Heart left ventricle (tissue), 13 donors: ENCODE measurements at regions not wholly inside any gene's neighbourhood (a gene's known extent, or its start where the extent isn't known, plus 50 kb on each side); places are given as distances from the start of the nearest gene placed in this dataset.

ENCODE experiments used
- CTCF ChIP-seq, 12 donors: fragments of 200-600 bp; sonication (generic) in 4 of 12; IDR thresholded peaks; one replicate each; pipeline versions ENCODE4 v1.5.0 to v1.8.0; 2018 to 2022; ENCODE audit warnings: antibody characterized with exemption in 12 of 12, mild to moderate bottlenecking in 5 of 12
- POLR2A ChIP-seq, 2 donors: fragments of 450-650 bp; IDR thresholded peaks; one replicate each; pipeline ENCODE4 v1.6.1; 2017; ENCODE audit warnings: antibody characterized with exemption in 2 of 2, mild to moderate bottlenecking in 2 of 2, moderate library complexity in 2 of 2
- donor health status: ischemic (EF 13 %, LVEDD 7.1; RV severe dilation, severe dysfunction).
- donor health status: DM: no; HTN: yes; CAD: no.
- donor health status: DM: no; HTN: no; CAD: no.
- donor health status: ischemic (EF 25% LVEDD 6.9; RV normal size, moderate dysfunction).
- donor health status: ischemic (EF 25% LVEDD 5.7; RV mildly dilated, moderate dysfunction).
- donor health status: ischemic (EF 35%, LVEDD 5.7; RV mildly dilated, moderate dysfunction).
- donor health status: nonischemic (EF 11% LVEDD 7.7; RV severe dilation, severe dysfunction).
- donor health status: DM: yes; HTN: yes; CAD: no.
- donor health status: PGD.
- donor health status: ischemic (EF 29% LVEDD 5.4; RV normal size, mild dysfunction).
- donor health status: nonischemic (EF 23%, LVEDD 6.1; RV moderate dilation, normal function).

DNA sequence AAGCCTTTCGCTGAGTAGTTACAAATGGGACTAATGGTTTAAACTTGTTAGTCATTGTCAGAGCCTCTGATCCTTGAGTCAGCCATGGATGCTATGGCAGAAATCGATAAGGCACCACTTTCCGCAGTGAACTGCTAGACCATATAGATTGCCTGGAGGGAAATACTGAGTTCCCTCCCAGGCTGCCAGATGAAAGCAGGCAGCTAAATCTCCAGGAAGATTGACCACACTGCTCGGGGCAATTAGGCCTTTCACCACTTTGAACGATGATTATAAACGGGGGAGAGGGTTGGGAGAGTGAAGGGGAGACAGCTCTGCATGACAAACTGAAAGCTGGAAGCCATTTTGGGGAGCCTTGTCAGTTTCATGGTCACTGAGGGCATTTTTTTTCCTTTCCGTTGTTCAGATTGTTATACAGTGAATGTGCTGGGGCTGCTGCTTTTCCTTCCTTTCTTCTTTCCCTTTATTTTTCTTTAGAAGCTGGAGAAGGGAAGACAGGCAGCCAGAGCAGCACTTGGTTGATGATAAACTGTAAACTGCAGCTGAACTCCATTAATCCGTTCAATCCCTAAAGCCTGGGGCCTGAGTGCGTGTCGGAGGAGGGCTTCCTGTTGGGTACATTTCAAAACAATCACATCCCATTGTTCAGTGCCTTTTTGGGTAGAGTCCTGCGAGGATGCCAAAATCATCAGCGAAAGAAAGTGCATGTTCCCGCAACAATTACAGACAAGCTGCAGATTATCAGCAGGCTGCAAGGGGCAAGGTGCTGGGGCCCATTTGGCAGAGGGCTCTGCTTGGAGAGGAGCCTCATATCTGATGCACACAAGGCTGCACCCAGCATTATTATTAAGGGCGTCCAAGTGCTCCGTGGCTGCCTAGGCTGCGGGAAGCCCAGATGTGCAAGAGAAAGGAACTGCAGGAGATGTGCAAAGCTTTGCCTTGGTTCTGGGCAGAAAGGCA lies 308.4 kb downstream of the PSAT1 start:
- TF ChIP-seq POLR2A (IDR thresholded peaks at IDR 0.05) (no peak), CTCF (IDR thresholded peaks at IDR 0.05) (no peak)
